Peyer's patch (tissue), 4 donors: ENCODE measurements at regions not wholly inside any gene's neighbourhood (a gene's known extent, or its start where the extent isn't known, plus 50 kb on each side); places are given as distances from the start of the nearest gene placed in this dataset.

Source experiments
- DNase-seq, 3 donors: peaks; one replicate each; pipeline ENCODE4 v3.0.0-alpha.2; 2017 to 2019
- H3K27ac ChIP-seq, 4 donors: fragments of 200-600 bp; sonication (generic); one replicate each; pipeline ENCODE4 v1.5.1; 2016 to 2019
- H3K27me3 ChIP-seq, 2 donors: fragments of 200-600 bp; sonication (generic); one replicate each; pipeline ENCODE4 v1.5.1; 2019
- H3K36me3 ChIP-seq, 3 donors: fragments of 200-600 bp; sonication (generic); one replicate each; pipeline ENCODE4 v1.5.1; 2016 to 2019
- H3K4me1 ChIP-seq, 4 donors: fragments of 200-600 bp; sonication (generic); one replicate each; pipeline ENCODE4 v1.5.1; 2016 to 2019
- H3K4me3 ChIP-seq, 4 donors: fragments of 200-600 bp; sonication (generic); 1 replicate in 3 of 4; 2 replicates in 1 of 4; pipeline ENCODE4 v1.5.1; 2016 to 2019; ENCODE audit warnings: mild to moderate bottlenecking in 1 of 4
- H3K9me3 ChIP-seq, 4 donors: fragments of 200-600 bp; sonication (generic); one replicate each; pipeline ENCODE4 v1.5.1; 2016 to 2019; ENCODE audit warnings: mild to moderate bottlenecking in 1 of 4
- POLR2A ChIP-seq, 2 donors: fragments of 450-650 bp; IDR thresholded peaks; one replicate each; pipeline ENCODE4 v1.5.1; 2017; ENCODE audit warnings: antibody characterized with exemption in 2 of 2, mild to moderate bottlenecking in 2 of 2, moderate library complexity in 2 of 2
- TF ChIP-seq, protein P1 (sequence below), 6 experiments: fragments of 450-650 bp in 4 of 6; fragments of 200-600 bp in 2 of 6; sonication (generic) in 1 of 6; IDR thresholded peaks; one replicate each; pipeline ENCODE4 v1.5.1; 2017 to 2019; ENCODE audit warnings: antibody characterized with exemption in 6 of 6, mild to moderate bottlenecking in 3 of 6, moderate library complexity in 1 of 6

DNA sequence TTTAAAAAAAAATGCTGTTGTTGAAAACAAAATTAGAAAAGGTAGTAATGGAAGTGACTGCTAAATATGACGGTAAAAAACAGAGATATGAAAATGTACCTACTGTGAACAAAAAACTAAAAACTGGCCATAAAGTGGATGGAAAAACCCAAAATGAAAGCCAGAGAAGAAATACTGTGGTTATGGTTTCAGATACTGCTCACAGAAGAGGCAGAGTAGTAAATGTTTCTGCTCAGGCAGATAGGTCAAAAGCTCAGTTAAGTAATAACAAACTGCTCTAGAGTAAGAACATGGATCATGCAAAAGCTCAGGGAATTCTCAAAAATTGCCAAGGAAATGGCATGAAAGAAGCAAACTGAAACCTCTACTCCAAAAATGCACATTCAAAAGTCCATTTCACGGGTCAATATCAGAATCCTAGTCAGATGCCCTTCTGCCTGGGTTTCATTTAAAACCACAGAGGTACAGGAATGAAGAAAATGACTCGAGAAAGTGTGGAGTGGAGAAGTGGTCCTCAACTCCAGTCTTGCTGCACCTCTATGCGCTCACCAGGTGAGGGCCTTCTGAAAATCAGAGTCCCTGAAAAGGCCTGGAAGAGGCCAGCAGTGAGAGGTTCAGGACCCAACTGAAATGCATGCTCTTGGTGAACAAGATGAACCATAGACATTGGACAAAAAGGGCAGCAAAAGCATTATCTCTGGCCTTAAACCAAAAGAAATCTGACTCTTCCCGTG lies 315.0 kb upstream of the SPRY2 start:
- H3K9me3 ChIP-seq, result no peaks in the 10 kb centered on the region

DNA sequence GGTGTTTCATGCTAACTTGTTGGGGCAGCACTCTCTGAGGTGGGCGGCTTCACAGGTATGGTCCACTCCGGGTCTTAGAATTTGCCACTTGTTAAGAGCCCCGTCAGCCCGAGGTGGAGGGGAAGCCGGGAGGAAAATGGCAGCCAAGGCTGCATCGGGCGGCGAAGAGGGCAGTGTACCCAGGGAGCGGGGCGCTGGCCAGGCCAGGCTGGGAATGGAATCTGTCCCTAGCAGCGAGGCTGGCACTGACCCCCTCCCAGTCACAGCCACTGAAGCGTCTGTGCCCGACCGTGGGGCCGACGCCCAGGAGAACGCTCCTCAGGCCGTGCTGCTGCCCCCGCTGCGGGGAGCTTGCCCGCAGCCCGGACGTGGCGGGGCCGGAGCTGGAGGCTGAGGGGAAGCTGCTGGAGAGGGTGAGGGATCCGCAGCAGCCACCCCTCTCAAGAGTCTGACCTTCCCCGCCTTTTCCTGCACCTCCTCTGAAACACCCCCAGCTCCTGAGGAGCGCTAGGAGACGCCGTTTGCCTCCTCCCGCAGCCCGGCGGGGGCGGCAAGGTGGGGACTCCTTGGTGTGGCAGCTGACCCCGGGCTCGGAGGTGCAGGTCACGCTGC lies 313.8 kb upstream of the SPRY2 start:
- H3K4me3 ChIP-seq, result peak overlapping the region in 1 of 4 donors; percentile 14
- peak in 1 of 3 donors; percentile 41 for DNase-seq
- H3K9me3 ChIP-seq, result no peaks in the 10 kb centered on the region
- TF ChIP-seq, protein P1, sequence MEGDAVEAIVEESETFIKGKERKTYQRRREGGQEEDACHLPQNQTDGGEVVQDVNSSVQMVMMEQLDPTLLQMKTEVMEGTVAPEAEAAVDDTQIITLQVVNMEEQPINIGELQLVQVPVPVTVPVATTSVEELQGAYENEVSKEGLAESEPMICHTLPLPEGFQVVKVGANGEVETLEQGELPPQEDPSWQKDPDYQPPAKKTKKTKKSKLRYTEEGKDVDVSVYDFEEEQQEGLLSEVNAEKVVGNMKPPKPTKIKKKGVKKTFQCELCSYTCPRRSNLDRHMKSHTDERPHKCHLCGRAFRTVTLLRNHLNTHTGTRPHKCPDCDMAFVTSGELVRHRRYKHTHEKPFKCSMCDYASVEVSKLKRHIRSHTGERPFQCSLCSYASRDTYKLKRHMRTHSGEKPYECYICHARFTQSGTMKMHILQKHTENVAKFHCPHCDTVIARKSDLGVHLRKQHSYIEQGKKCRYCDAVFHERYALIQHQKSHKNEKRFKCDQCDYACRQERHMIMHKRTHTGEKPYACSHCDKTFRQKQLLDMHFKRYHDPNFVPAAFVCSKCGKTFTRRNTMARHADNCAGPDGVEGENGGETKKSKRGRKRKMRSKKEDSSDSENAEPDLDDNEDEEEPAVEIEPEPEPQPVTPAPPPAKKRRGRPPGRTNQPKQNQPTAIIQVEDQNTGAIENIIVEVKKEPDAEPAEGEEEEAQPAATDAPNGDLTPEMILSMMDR (IDR thresholded peaks at IDR 0.05), result no peak
- no peak for TF ChIP-seq POLR2A (IDR thresholded peaks at IDR 0.05)
- no peaks in the 10 kb centered on the region for H3K4me1 ChIP-seq
- H3K27me3 ChIP-seq, result no peaks in the 10 kb centered on the region
- H3K27ac ChIP-seq, result no peak overlapping the region
- no peaks in the 10 kb centered on the region for H3K36me3 ChIP-seq

More for the DNA sequence above, 315.0 kb upstream of the SPRY2 start:
- H3K36me3 ChIP-seq, result no peaks in the 10 kb centered on the region
- H3K4me1 ChIP-seq, result no peaks in the 10 kb centered on the region
- no peak overlapping the region for H3K27ac ChIP-seq
- DNase-seq, result no peak
- H3K4me3 ChIP-seq, result no peak overlapping the region
- TF ChIP-seq, protein P1 (IDR thresholded peaks at IDR 0.05), result no peak
- no peak for TF ChIP-seq POLR2A (IDR thresholded peaks at IDR 0.05)
- H3K27me3 ChIP-seq, result no peaks in the 10 kb centered on the region

DNA sequence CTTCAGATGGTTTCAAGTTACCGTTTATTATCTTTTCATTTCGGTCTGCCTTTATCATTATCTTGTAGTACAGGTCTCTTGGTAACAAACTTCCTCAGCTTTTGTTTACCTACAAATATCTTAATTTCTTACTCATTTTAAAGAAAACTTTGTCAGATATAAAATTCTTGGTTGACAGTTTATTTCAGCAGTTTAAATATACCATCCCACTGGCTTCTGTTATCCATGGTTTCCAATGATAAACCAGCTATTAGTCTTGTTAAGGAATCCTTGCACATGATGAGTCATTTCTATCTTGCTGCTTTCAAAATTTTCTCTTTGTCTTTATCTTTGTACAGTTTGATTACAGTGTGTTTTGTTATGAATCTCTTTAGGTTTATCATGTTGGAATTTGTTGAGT lies 308.3 kb upstream of the SPRY2 start:
- H3K27me3 ChIP-seq, result no peaks in the 10 kb centered on the region
- TF ChIP-seq POLR2A (IDR thresholded peaks at IDR 0.05), result no peak
- TF ChIP-seq, protein P1 (IDR thresholded peaks at IDR 0.05), result no peak
- H3K4me1 ChIP-seq, result no peaks in the 10 kb centered on the region
- H3K9me3 ChIP-seq, result no peaks in the 10 kb centered on the region
- no peak overlapping the region for H3K4me3 ChIP-seq
- no peaks in the 10 kb centered on the region for H3K36me3 ChIP-seq
- no peak for DNase-seq
- no peak overlapping the region for H3K27ac ChIP-seq

DNA sequence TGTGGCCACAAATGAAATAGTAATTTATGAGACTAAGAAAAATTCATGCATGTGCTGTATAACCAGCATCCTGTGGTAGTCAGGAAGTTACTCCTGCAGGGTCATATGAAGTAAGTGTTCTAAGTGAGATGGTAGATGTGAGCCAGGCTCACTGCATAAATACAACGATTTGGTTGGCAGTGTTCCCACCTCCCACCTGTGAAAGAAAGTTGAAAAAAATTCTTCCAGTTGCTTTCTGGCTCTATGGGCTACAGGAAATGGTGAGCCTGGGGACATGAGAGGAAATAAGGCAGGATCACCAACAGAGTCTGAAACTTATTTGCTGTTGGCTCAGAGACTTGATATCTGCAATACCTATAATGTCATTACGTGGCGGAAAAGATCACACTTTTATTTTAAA lies 301.7 kb upstream of the SPRY2 start:
- no peaks in the 10 kb centered on the region for H3K9me3 ChIP-seq
- DNase-seq, result no peak
- H3K36me3 ChIP-seq, result no peaks in the 10 kb centered on the region
- TF ChIP-seq POLR2A (IDR thresholded peaks at IDR 0.05), result no peak
- H3K27me3 ChIP-seq, result no peaks in the 10 kb centered on the region
- no peaks in the 10 kb centered on the region for H3K4me1 ChIP-seq
- H3K27ac ChIP-seq, result no peak overlapping the region
- no peak overlapping the region for H3K4me3 ChIP-seq

DNA sequence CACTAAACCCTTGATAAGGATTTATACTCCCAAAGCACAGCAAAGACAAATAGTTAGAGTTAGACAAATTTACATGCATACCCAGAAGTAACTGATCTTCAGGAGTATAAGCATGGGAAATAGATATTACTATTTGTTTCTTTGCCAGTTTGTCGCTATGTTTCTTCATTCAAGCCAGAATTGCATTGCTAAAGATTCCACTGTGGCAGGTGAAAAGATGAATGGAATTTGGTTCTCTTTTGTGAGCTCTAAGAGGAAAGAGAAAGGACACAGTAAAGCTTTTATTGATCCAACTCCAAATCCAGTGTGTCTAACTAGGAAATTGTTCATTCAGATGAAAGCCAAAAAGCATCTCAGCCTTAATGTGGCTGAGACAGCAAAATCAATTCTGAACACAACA lies 292.3 kb upstream of the SPRY2 start:
- Histone ChIP-seq H3K4me1 (no peaks in the 10 kb centered on the region), H3K36me3 (no peaks in the 10 kb centered on the region), H3K4me3 (no peak overlapping the region), H3K27ac (no peak overlapping the region), H3K9me3 (no peaks in the 10 kb centered on the region), H3K27me3 (no peaks in the 10 kb centered on the region)
- TF ChIP-seq, protein P1 (IDR thresholded peaks at IDR 0.05), result no peak
- no peak for TF ChIP-seq POLR2A (IDR thresholded peaks at IDR 0.05)
- DNase-seq, result no peak

DNA sequence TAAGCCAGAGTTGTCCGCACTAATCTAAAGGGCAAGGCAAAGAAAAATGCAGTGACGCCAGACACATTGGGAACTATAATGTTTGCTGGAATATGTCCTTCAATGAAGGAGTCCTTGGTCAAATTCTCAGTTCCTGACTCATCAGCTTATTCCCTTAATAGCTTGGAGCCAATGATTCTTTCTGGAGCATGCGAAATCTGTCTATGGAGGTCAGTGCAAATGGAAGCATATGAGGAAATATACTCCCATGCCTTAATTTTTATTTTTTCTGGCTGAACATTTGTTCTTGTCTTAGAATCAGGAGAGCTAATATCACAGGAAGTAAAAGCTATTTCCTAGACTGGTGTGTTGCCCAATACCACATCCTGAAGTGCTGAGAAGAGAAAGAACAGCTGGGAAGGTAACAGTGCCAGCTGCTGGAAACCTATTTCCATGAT lies 289.8 kb upstream of the SPRY2 start:
- H3K4me3 ChIP-seq, result no peak overlapping the region
- H3K27me3 ChIP-seq, result no peaks in the 10 kb centered on the region
- H3K4me1 ChIP-seq, result no peaks in the 10 kb centered on the region
- TF ChIP-seq, protein P1 (IDR thresholded peaks at IDR 0.05), result no peak
- TF ChIP-seq POLR2A (IDR thresholded peaks at IDR 0.05), result no peak
- no peaks in the 10 kb centered on the region for H3K9me3 ChIP-seq
- H3K36me3 ChIP-seq, result no peaks in the 10 kb centered on the region
- H3K27ac ChIP-seq, result no peak overlapping the region
- no peak for DNase-seq
